GM19240 (cell line): ENCODE measurements at regions not wholly inside any gene's neighbourhood (a gene's known extent, or its start where the extent isn't known, plus 50 kb on each side); places are given as distances from the start of the nearest gene placed in this dataset.
"Not testable (repeated sequence)": the region's sequence is repeated elsewhere in the genome, so short reads cannot be mapped to it uniquely, and the experiment has no call there.

Source experiments
- DNase-seq: peaks from one replicate; pipeline ENCODE4 v3.0.0; 2011; ENCODE audit warnings: low spot score; ENCODE audit not compliant: insufficient read length

DNA sequence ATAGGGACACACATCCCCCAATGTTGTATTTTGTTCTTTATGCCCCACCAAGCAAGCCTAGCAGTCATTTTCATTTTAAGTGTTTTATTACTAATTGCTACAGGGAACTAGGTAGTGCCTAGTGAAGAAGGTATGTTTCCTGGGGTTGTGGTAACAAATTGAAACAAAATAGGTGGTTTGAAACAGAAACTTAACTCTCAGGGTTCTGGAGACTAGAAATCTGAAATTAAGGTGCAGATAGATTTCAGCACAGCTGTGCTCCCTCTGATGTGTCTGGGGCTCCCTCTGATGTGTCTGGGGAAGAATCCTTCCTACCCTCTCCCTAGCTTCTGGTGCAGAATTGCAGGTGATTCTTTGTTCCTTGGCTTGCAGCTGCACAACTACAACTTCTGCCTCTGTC lies 390.1 kb downstream of the ZFHX3 start:
- peak; percentile 3 for DNase-seq

GRCh38 chr16:72657164-72657563 lies 390.8 kb downstream of the ZFHX3 start:
- DNase-seq, result no peak

GRCh38 chr16:72654535-72654934 lies 393.4 kb downstream of the ZFHX3 start:
- DNase-seq, result no peak

- DNase-seq, result no peak
These were observed 398.5 kb downstream of the ZFHX3 start for GRCh38 chr16:72649254-72649944.

- DNase-seq, result no peak
These were observed 401.3 kb downstream of the ZFHX3 start for GRCh38 chr16:72646615-72647014.

GRCh38 chr16:72645538-72645937 lies 402.4 kb downstream of the ZFHX3 start:
- no peak for DNase-seq

DNA sequence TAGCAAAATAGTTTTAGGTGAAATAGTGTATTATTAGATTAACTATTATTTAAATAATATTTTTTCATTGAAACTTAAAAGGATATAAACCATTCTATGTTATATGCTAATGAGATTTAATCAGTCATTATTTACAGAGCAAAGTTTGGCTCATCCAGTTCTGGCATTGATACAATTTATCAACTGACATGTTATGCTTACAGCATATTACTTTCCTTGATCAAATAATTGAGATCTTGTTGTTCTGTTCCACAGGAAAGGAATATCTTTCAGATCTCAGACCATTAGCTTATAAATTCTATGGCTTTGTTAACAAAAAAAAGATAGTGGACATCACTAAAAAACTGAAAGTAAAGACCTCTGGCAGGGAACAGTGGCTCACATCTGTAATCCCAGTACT lies 403.0 kb downstream of the ZFHX3 start:
- DNase-seq, result no peak

- no peak for DNase-seq
These were observed 408.4 kb downstream of the ZFHX3 start for GRCh38 chr16:72639494-72639893.

DNA sequence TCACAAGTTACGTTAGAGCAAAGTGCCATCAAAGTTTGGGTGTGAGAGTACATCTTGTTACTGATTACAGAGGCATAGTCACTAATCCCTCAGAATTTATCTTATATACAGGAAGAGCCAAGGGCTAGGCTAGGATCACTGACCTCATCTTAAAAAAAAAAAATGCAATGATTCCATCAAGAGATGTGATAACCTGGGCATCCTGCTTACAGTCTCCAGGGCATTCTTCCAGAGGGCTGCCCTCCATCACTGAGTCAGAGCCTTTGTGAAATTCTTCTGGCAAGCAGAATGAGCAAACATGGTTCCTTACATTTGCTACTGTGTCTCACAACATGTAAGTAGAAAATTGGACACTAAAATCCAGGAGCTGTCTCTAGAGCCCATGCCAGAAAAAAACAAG lies 410.6 kb downstream of the ZFHX3 start:
- no peak for DNase-seq

DNA sequence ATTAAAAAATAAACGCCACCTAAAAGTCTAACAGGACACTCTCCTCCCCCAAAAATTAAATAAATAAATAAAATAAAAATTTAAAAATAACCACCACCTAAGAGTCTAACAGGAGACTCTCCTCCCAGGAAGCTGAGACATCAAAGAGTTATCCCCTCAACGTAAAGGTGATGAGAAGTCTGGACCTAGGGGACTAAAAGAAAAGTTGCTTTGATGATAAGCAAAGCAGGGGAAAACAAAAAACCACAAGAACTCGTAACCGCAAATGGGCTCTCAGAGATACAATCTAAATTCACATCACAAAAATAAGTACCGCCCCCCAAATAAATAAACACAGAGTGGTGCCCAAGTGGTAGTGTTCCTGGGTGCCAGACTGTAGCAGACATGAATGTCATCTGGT lies 412.2 kb downstream of the ZFHX3 start:
- DNase-seq, result no peak

GRCh38 chr16:72635104-72635503 lies 412.8 kb downstream of the ZFHX3 start:
- no peak for DNase-seq

DNA sequence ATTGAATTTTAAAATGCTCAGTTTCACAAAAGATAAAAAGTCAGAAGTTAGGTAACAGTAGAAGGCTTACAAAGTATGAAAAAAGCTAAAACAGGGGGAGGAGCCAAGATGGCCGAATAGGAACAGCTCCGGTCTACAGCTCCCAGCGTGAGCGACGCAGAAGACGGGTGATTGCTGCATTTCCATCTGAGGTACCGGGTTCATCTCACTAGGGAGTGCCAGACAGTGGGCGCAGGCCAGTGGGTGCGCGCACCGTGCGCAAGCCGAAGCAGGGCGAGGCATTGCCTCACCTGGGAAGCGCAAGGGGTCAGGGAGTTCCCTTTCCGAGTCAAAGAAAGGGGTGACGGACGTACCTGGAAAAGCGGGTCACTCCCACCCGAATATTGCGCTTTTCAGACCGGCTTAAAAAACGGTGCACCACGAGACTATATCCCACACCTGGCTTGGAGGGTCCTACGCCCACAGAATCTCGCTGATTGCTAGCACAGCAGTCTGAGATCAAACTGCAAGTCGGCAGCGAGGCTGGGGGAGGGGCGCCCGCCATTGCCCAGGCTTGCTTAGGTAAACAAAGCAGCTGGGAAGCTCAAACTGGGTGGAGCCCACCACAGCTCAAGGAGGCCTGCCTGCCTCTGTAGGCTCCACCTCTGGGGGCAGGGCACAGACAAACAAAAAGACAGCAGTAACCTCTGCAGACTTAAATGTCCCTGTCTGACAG lies 420.6 kb downstream of the ZFHX3 start:
- DNase-seq, result not testable (repeated sequence)

- no peak for DNase-seq
These were observed 421.3 kb downstream of the ZFHX3 start for GRCh38 chr16:72626623-72627022.

DNA sequence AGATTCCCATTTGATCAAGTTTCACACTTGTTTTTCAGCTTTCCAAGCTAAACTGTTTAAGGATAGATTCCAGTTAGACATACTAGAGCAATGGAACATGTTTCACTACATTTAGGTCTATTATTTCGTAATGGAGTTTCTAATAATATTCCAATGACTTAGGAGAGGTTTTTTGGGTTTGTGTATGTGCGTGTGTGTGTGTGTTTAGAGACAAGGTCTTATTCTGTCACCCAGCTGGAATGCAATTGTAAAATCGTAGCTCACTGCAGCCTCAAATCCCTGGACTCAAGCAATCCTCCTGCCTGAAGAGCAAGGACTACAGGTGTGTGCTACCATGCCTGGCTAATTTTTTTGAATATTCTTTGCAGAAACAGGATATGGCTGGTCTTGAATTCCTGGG lies 426.3 kb downstream of the ZFHX3 start:
- no peak for DNase-seq

DNA sequence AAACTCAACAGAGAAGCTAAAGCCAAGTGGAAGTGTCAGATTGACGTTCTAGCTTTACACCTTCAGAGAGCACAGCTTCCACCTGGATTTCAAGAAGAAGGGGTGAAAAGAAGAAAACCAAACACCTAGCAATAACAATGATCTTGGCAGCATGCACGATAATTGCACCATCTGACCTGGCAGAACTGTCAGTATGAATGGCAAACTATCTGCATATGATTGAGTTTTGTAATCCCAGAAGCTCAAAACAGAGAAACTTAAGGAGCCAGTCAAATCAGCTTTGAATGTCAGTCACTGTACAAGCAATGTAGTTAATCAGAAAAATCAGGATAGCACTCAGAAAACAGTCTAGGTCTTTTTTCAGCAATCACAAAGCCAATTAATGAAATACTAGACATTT lies 427.1 kb downstream of the ZFHX3 start:
- no peak for DNase-seq

- DNase-seq, result no peak
These were observed 427.6 kb downstream of the ZFHX3 start for GRCh38 chr16:72620348-72620747.

DNA sequence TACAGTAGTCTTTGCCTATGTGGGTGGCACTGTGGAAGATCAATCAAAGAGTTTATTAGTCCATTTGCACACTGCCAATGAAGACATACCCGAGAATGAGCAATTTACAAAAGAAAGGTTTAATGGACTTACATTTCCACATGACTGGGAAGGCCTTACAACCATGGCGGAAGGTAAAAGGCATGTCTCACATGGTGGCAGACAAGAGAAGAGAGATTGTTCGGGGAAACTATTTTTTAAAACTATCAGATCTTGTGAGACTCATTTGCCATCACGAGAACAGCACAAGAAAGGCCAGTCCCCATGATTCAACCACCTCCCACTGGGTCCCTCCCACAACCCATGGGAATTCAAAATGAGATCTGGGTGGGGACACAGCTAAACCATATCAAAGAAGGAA lies 432.1 kb downstream of the ZFHX3 start:
- DNase-seq, result no peak

DNA sequence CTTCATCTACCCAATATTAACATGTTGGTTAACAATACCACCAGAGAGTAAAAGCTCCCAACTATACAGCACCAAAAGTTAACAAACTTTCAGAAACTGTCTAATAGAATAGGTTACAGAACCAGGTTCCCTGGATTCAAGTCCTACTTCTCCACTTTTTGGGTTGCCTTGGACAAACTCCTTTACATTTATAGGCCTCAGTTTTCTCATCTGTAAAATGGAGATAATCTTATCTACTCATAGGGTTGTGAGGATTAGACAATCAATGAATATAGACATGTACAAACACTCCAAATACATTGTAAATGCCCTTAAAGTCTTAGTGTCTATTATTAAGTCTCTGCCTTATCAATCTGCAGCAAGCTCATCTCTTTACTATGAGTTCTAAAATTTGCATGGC lies 435.2 kb downstream of the ZFHX3 start:
- DNase-seq, result no peak

DNA sequence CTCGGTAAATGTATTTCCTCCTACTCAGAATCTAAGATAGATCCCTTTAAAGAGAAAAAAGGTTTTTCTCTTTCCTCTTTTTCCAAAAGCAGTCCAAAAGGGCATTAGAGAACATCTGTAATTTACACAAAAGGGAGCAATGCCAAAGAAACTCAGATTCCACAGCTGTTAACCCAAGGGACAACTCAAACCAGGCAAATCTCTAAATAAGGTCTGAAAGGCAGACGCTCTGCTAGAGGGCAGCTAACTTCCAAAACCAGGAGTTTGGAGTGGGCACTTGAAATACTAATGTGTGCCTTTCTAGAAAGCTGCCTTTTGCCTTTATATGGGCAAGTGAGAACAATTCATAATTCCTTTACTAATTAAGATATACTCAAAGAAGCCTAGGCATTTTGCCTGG lies 435.7 kb downstream of the ZFHX3 start:
- no peak for DNase-seq

GRCh38 chr16:72609933-72610332 lies 438.0 kb upstream of the PMFBP1 start:
- no peak for DNase-seq

DNA sequence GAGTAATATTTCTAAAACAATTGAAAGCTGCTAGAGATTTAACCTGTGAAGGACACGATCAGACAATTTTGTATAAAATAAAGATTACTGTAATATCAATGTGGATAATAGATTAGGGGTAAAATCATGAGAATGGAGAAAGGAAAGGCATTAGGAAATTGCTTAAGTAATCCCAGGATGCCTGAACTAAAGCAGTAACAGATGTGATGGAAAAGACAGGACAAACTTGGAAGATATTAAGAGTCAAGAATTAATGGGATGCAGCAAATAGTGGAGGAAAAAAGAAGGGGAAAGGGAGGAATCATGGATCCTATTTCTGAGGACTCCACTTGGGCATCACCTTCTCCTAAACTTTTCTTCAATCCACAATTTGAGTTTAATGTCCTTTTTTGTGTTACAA lies 437.1 kb upstream of the PMFBP1 start:
- no peak for DNase-seq

- DNase-seq, result no peak
These were observed 432.4 kb upstream of the PMFBP1 start for GRCh38 chr16:72604375-72604774.

DNA sequence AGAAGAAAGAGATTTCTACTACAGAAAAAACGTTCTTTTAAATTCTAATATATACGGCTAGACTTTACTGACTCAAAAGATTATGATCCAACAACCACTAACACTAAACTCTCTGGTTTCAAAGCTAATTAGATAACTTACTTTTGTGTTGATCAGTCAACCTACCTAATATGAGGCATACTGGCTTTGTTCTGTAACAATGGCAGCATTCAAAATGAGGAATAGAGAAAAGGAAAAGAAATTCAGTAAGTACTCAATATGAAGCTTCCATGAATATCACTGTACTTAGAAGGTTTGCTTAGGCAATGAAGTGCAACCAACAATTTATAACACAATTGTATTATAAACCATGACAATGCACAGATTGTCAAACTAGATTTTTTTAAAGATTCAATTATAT lies 430.5 kb upstream of the PMFBP1 start:
- no peak for DNase-seq
